ENCODE measurements at regions not wholly inside any gene's neighbourhood (a gene's known extent, or its start where the extent isn't known, plus 50 kb on each side); places are given as distances from the start of the nearest gene placed in this dataset.

DNA sequence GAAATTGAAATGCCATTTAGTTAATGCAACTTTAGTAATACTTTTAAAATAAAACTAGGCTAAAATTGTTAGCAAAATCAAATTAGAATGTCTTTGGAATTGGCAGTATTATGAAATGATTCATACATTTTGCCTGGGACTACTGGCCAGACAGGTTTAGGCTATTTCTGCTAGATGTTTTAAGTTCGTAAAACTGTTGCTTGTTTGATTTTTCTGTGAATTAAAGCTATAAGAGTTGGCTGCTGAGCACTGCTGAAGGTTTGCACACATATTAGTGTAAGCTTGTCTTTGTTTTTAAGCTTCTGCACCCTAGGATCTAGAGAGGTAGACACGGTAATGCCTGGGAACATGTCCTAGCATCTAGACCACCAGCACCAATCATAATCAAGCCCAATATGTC, 1094.6 kb upstream of the ADGRL4 start (continued):
- TF ChIP-seq, protein P1, sequence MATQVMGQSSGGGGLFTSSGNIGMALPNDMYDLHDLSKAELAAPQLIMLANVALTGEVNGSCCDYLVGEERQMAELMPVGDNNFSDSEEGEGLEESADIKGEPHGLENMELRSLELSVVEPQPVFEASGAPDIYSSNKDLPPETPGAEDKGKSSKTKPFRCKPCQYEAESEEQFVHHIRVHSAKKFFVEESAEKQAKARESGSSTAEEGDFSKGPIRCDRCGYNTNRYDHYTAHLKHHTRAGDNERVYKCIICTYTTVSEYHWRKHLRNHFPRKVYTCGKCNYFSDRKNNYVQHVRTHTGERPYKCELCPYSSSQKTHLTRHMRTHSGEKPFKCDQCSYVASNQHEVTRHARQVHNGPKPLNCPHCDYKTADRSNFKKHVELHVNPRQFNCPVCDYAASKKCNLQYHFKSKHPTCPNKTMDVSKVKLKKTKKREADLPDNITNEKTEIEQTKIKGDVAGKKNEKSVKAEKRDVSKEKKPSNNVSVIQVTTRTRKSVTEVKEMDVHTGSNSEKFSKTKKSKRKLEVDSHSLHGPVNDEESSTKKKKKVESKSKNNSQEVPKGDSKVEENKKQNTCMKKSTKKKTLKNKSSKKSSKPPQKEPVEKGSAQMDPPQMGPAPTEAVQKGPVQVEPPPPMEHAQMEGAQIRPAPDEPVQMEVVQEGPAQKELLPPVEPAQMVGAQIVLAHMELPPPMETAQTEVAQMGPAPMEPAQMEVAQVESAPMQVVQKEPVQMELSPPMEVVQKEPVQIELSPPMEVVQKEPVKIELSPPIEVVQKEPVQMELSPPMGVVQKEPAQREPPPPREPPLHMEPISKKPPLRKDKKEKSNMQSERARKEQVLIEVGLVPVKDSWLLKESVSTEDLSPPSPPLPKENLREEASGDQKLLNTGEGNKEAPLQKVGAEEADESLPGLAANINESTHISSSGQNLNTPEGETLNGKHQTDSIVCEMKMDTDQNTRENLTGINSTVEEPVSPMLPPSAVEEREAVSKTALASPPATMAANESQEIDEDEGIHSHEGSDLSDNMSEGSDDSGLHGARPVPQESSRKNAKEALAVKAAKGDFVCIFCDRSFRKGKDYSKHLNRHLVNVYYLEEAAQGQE (IDR thresholded peaks at IDR 0.05) = no peak
- TF ChIP-seq YY1 (IDR thresholded peaks at IDR 0.05) = no peak

DNA sequence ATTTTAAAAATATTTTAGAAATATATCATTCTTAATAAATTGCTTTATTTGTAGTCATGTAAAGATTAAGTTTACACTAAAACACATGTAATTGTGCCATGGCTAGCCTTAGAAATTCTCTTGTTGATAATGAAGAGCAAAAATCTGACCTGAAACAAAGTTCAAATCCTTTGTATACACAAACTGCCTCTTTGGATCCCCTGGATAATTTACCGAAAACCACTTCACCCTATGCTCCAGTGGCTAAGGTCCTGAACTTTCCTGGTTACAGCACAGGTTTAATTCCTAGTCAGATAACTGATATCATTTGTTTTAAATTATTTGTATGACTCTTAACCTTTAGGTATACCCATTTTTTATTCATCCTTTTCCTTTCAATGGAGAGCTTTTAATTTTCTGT, 1093.2 kb upstream of the ADGRL4 start:
- TF ChIP-seq TAF1 (conservative IDR thresholded peaks at IDR 0.05) (no peak), SP1 (IDR thresholded peaks at IDR 0.05) (peak; percentile 75), YY1 (IDR thresholded peaks at IDR 0.05) (peak; percentile 43), GABPA (IDR thresholded peaks at IDR 0.05 in 1 of 2, conservative IDR thresholded peaks at IDR 0.05 in 1 of 2) (no peak), HNF4G (IDR thresholded peaks at IDR 0.05) (no peak), NR2F2 (IDR thresholded peaks at IDR 0.05) (peak; percentile 12), FOXA1 (IDR thresholded peaks at IDR 0.05) (peak; percentile 17), FOXA2 (IDR thresholded peaks at IDR 0.05) (peak; percentile 71), RAD21 (IDR thresholded peaks at IDR 0.05) (peak; percentile 20 to 44), RXRA (IDR thresholded peaks at IDR 0.05) (peak; percentile 85 to 91), JUND (IDR thresholded peaks at IDR 0.05) (peak in 1 of 2 donors; percentile 68), HNF4A (conservative IDR thresholded peaks at IDR 0.05) (peak; percentile 83 to 94)
- TF ChIP-seq, protein P2, sequence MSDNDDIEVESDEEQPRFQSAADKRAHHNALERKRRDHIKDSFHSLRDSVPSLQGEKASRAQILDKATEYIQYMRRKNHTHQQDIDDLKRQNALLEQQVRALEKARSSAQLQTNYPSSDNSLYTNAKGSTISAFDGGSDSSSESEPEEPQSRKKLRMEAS (IDR thresholded peaks at IDR 0.05) = peak; percentile 25
- TF ChIP-seq, protein P1 (IDR thresholded peaks at IDR 0.05) = peak; percentile 74
- TF ChIP-seq, protein P3, sequence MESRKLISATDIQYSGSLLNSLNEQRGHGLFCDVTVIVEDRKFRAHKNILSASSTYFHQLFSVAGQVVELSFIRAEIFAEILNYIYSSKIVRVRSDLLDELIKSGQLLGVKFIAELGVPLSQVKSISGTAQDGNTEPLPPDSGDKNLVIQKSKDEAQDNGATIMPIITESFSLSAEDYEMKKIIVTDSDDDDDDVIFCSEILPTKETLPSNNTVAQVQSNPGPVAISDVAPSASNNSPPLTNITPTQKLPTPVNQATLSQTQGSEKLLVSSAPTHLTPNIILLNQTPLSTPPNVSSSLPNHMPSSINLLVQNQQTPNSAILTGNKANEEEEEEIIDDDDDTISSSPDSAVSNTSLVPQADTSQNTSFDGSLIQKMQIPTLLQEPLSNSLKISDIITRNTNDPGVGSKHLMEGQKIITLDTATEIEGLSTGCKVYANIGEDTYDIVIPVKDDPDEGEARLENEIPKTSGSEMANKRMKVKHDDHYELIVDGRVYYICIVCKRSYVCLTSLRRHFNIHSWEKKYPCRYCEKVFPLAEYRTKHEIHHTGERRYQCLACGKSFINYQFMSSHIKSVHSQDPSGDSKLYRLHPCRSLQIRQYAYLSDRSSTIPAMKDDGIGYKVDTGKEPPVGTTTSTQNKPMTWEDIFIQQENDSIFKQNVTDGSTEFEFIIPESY (IDR thresholded peaks at IDR 0.05) = peak; percentile 39
- no peak for DNase-seq (ENCODE audit: low spot score)
- Histone ChIP-seq H3K4me1 (ENCODE audit: control insufficient read depth in 4 of 4, insufficient read depth in 4 of 4, low read length in 3 of 4) (peaks cover 0 to 5% (median 0%) of the 10 kb centered on the region in 4 donors), H3K9ac (ENCODE audit: low read depth in 1 of 2, low read length in 2 of 2) (no peak overlapping the region), H3K4me3 (ENCODE audit: low read depth in 1 of 3, low read length in 3 of 3) (no peak overlapping the region), H3K27me3 (ENCODE audit: control insufficient read depth in 4 of 4, insufficient read depth in 4 of 4, low read length in 3 of 4) (no peaks in the 10 kb centered on the region), H3K9me3 (ENCODE audit: control insufficient read depth in 4 of 4, low read length in 3 of 4) (peaks cover 0 to 5% (median 2%) of the 10 kb centered on the region in 4 donors), H3K36me3 (ENCODE audit: control insufficient read depth in 4 of 4, insufficient read depth in 3 of 4, low read depth in 1 of 4, low read length in 3 of 4) (no peaks in the 10 kb centered on the region), H3K27ac (ENCODE audit: low read depth in 1 of 2, low read length in 2 of 2) (no peak overlapping the region)
- 39% methylated on average over 1 of the region's 1 CpG for WGBS

All from liver (tissue), 7 donors.